ENCODE measurements at regions not wholly inside any gene's neighbourhood (a gene's known extent, or its start where the extent isn't known, plus 50 kb on each side); places are given as distances from the start of the nearest gene placed in this dataset.
"Not testable (repeated sequence)": the region's sequence is repeated elsewhere in the genome, so short reads cannot be mapped to it uniquely, and the experiment has no call there.

GRCh38 chr3:112699436-112699978, 58.6 kb upstream of the CCDC80 start:
- in situ Hi-C loops (cut with HindIII; ENCODE audit: low sequenced_read_pairs): no loop called here
- no peak for TF ChIP-seq CTCF (IDR thresholded peaks at IDR 0.05; ENCODE audit: low read depth, low read length, missing control alignments)
- no peak overlapping the region for H3K4me3 ChIP-seq (ENCODE audit: low read depth, low read length)
- no peak for DNase-seq (ENCODE audit: low read depth)

- DNase-seq (ENCODE audit: low read depth); in situ Hi-C loops (cut with HindIII; ENCODE audit: low sequenced_read_pairs): not testable (repeated sequence)
These were observed 57.5 kb upstream of the CCDC80 start for GRCh38 chr3:112698442-112698841.

GRCh38 chr3:112696244-112696643, 55.3 kb upstream of the CCDC80 start:
- in situ Hi-C loops (cut with HindIII; ENCODE audit: low sequenced_read_pairs); H3K4me3 ChIP-seq (ENCODE audit: low read depth, low read length); DNase-seq (ENCODE audit: low read depth): not testable (repeated sequence)

More at GRCh38 chr3:112698442-112698841, 57.5 kb upstream of the CCDC80 start:
- H3K4me3 ChIP-seq (ENCODE audit: low read depth, low read length): not testable (repeated sequence)

- DNase-seq (ENCODE audit: low read depth); H3K4me3 ChIP-seq (ENCODE audit: low read depth, low read length); in situ Hi-C loops (cut with HindIII; ENCODE audit: low sequenced_read_pairs): not testable (repeated sequence)
- peak; percentile 5 for TF ChIP-seq CTCF (IDR thresholded peaks at IDR 0.05; ENCODE audit: low read depth, low read length, missing control alignments)
These were observed 54.6 kb upstream of the CCDC80 start for GRCh38 chr3:112695377-112696108.

GRCh38 chr3:112694906-112695305, 54.0 kb upstream of the CCDC80 start:
- H3K4me3 ChIP-seq (ENCODE audit: low read depth, low read length); DNase-seq (ENCODE audit: low read depth); in situ Hi-C loops (cut with HindIII; ENCODE audit: low sequenced_read_pairs): not testable (repeated sequence)

GRCh38 chr3:112693186-112693585, 52.2 kb upstream of the CCDC80 start:
- DNase-seq (ENCODE audit: low read depth): no peak
- TF ChIP-seq CTCF (IDR thresholded peaks at IDR 0.05; ENCODE audit: low read depth, low read length, missing control alignments): no peak
- no peak overlapping the region for H3K4me3 ChIP-seq (ENCODE audit: low read depth, low read length)
- in situ Hi-C loops (cut with HindIII; ENCODE audit: low sequenced_read_pairs): no loop called here

Data from astrocyte of the cerebellum (primary cell).